HK-2 (cell line): ENCODE measurements at regions not wholly inside any gene's neighbourhood (a gene's known extent, or its start where the extent isn't known, plus 50 kb on each side); places are given as distances from the start of the nearest gene placed in this dataset.
"Not testable (repeated sequence)": the region's sequence is repeated elsewhere in the genome, so short reads cannot be mapped to it uniquely, and the experiment has no call there.

Source experiments
- DNase-seq: peaks from one replicate; pipeline ENCODE4 v3.0.0-alpha.2; 2018; ENCODE audit not compliant: unreplicated experiment

DNA sequence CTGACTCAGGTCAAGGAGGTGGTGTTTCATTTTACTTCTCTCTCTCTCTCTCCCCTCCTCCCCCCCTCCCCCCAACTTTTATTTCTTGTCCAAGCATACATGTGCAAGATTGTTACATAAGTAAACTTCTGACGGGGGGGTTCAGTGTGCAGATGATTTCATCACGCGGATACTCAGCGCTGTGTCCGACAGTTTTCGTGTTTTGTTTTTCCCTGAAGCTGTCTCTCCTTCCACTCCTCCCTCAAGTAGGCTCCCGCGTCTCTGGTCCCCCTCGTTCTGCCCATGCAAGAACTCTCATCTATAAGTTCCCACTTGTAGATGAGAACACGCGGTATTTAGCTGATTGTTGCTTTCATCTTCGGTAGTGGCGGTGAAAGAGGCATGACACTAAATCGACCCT is 111.0 kb upstream of the ANKRD30BL start:
- DNase-seq: no peak

DNA sequence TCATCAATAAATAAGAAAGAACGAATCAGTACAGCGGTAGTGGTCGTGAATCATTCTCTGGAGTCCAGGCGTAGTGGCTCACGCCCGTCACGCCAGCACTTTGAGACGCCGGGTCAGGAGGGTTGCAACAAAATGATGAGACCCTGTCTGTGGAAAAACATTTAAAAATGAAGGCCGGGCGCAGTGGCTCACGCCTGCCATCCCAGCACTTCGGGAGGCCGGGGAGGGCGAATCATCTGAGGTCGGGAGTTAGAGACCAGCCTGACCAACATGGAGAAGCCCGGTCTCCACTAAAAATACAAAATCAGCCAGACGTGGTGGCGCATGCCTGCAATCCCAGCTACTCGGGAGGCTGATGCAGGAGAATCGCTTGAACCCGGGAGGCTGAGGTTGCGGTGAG is 111.8 kb upstream of the ANKRD30BL start:
- not testable (repeated sequence) for DNase-seq

- DNase-seq: no peak
Observed at GRCh38 chr2:132274000-132274399, 112.2 kb upstream of the ANKRD30BL start.

GRCh38 chr2:132275396-132275795 is 113.6 kb upstream of the ANKRD30BL start:
- no peak for DNase-seq

- no peak for DNase-seq
Observed at GRCh38 chr2:132276571-132276981, 114.8 kb upstream of the ANKRD30BL start.

DNA sequence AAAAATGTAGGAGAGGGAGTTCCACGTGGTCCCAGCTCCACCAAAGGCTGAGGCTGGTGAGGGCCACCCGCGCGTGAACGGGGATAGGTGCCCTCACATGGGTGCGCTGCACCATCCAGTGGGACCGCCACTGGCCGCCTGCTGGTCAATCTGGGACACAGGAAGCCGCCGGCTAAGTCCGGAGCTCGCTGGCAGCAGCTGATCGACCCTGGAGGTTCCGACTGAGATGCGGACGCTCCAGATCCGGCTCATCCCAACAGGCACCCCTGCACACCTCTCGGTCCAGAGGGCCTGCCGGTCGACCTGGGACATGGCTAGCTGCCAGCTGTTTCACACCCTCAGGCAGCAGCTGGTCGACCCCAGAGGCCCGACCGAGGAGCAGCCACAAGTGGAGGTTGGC is 116.5 kb upstream of the ANKRD30BL start:
- no peak for DNase-seq

DNA sequence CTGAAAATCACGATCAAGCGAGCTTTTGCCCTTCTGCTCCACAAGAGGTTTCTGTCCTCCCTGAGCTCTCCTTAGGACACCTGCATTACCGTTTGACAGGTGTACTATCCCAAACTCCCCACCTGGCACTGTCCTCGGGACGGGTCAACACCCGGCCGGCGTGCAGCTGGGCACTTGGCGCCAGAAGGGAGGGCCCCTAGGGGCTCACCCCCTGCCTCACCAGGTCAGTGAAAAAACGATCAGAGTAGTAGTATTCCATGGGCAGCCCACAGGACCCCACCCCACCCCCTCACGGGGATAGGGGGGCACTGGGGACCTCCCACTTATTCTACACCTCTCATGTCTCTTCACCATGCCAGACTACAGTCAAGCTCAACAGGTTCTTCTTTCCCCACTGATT is 117.6 kb upstream of the ANKRD30BL start:
- no peak for DNase-seq

DNA sequence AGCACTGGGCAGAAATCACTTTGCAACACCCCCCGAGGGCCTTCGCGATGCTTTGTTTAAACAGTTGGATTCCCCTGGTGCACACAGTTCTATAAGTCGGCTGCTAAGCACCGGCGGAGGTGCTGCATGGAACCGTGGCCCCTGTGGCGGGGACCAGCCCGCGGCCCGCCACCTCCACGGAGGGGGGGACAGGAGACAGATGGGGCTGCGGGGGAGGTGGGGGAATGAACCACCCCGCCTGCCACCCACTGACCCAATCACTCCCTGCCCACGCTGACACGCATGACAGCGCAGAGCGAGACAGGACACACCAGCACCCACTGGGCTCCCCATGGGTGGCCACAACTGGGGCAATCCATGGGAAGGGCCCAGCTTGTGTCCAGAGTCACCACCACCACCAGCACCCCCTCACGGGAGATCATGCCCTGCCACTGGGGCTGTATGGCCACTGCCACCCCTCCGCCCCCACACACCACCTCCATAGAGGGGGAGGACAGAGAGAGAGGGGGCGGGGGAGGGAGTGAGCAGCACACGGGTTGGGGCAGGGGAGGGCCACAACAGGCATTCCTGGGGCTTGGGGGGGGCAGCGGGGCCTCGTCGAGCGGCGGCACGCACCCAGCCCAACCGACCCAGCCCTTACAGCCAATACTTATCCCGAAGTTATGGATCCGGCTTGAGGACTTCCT is 118.3 kb upstream of the ANKRD30BL start:
- no peak for DNase-seq

- DNase-seq: no peak
Observed at GRCh38 chr2:132280912-132281311, 119.2 kb upstream of the ANKRD30BL start.

GRCh38 chr2:132282104-132282503 is 120.4 kb upstream of the ANKRD30BL start:
- DNase-seq: not testable (repeated sequence)

DNA sequence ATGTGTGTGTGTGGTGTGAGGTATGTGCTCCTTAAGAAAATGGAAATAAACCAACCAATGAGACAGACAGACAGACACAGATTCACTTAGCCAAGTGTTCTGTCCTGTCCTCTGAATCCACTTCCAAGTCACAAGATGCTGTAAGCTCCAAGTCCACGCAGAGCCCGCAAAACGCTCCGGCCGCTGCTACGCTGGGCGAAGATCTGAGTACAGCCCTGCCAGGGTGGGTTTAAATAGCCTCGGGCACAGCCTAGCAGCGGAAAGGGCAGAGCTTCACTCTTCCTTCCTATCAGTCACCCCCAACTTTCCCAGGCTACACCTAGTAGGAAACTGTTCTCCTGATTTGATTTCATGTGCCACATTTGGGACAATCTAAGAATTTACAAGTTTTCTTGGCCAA is 121.2 kb upstream of the ANKRD30BL start:
- DNase-seq: no peak

DNA sequence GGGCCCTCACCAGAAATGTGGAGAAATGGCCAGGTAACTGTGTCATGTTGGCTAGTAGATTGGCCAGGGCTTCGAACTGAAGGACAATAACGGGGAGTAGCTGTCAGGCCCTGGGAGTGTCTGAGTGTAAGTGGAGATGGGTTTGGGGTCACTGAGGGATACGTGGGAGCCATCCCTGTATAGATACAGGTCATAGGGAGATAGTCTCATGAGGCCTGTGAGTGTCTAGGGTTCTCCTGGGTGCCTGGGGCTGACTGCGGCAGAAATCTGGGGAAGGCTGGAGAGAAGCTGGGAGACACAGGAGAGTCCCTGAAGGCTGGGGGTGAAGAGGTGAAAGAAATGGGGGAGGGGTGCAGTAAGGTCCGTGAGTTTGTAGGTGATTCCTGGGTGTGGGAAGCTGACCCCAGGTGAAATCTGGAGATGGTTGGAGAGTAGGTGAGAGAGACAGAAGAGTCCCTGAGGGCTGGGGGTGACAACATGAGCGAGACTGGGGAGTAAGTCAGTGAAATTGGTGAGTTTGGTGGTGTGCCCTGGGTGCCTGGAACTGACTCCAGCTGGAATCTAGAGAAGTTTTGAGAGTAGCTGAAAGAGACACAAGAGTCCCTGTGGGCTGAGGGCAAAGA is 124.6 kb upstream of the ANKRD30BL start:
- DNase-seq: not testable (repeated sequence)

DNA sequence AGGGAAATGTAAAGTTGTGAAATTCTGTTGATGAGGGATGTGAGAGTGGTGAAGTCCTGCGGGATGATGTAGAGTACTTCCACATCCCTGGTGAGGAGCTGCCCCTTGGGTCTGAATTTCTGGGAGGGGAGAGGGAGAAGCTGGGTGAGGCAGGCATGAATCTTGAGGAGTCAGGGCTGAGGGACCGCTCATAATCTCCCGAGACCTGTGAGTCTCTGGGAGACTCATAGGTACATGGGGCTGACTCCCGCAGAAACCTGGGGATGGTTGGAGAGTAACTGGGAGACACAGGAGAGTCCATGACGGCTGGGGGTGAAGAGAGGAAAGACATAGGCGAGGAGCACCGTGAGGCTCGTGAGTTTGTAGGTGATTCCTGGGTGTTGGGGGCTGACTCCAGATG is 126.2 kb upstream of the ANKRD30BL start:
- DNase-seq: not testable (repeated sequence)

GRCh38 chr2:132289138-132289537 is 127.4 kb upstream of the ANKRD30BL start:
- not testable (repeated sequence) for DNase-seq

DNA sequence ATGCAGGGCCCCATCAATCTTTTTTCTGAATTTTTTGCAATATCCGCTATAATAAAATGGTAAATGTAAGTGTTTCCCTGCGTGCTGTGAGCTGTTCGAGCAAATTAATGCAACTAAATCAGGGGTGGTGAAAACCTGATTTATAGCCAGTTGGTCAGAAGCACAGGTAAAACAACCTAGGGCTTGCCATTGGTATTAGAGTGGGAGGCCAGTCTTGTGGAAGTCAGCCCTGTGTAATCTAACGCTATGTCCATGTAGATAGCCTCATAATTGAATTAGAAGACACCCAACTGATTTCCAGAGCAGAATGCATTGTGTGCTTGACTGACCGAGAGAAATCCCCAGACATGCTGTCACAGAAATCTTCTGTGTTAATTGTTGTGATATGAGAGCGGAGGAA is 126.8 kb upstream of the GPR39 start:
- DNase-seq: not testable (repeated sequence)

DNA sequence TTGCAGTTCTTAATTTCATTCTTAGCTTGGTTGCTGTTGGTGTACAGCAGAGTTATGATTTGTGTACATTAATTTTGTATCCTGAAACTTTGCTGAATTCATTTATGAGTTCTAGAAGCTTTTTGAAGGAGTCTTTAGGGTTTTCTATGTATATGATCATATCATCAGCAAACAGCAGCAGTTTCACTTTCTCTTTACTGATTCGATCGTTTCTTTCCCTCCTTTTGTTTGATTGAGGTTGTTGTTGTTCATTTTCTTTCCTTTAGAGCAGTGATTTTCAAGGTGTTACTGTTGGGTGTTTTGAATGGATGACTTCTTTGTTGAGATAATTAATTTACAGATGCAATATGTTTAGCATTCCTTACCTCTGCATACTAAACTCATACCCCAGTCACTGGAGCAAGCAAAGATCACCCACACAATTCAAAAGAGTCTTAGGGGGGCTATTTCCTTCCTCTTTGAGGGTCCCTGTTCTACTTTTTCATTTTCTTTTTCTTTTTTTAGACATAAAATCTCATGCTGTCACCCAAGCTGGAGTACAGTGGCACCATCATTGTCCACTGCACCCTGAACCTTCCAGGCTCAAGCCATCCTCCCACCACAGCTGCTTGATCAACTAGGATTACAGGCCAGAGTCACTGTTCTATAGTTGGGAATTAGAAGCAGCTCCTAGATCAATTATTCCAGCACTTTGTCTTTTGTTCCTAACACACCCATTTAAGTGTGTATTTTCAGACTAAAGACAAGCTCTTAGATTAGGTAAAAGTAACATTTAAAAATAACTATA is 115.8 kb upstream of the GPR39 start:
- DNase-seq: not testable (repeated sequence)

DNA sequence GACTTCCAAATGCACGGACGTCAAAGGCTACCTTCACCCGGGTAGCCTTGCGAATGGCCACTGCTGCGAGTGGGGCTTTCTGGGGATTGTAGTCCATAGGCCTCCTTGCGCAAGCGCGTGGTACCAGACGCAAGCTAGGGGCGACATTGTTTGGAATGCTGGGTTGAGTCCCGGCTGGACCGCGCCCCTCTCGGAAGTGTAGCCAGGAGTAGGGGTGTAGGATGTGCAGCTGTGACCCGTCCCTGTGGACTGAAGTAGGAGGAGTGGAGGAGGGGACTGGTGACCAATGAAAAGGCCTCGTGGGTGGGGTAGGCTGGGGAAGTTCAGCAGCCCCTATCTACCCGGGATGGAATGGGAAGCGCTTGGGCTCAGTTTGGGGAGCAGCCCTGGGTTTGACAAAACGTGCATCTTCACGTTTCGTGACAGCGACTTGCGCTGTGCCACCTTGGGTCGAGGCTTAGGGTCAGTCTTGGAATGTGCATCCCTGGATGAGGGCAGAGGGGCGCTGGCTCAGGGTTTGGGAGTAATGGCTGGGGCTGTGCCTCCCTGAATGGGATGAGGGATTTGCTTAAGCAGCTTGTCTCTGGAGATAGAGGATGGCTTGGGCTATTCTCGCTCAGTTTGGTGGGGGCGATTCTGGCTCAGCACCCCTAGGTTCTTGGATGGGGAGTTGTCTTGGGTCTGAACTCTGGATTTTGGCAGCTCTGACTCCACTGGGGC is 111.8 kb upstream of the GPR39 start:
- peak; percentile 22 for DNase-seq

- not testable (repeated sequence) for DNase-seq
Observed at GRCh38 chr2:132307613-132308198, 108.9 kb upstream of the GPR39 start.

- DNase-seq: not testable (repeated sequence)
Observed at GRCh38 chr2:132309203-132309602, 107.4 kb upstream of the GPR39 start.

DNA sequence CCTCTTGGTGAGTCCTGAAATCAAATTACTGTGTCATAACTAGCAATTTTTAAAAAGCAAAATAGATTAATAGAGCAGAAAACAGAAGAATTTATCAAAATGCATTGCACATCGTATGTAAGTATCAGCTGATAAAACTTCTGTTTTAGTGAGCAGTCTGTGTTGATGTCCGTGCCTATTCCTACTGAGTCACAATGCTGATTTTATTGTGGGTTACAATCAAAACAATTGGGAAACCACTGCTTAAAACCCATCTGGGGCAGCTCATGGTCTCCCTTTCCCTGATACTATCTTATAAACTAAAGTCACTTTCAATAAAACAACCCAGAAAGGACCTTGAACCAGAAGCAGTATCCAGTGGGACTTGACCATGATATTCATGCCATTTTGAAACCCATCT is 101.1 kb upstream of the GPR39 start:
- not testable (repeated sequence) for DNase-seq

DNA sequence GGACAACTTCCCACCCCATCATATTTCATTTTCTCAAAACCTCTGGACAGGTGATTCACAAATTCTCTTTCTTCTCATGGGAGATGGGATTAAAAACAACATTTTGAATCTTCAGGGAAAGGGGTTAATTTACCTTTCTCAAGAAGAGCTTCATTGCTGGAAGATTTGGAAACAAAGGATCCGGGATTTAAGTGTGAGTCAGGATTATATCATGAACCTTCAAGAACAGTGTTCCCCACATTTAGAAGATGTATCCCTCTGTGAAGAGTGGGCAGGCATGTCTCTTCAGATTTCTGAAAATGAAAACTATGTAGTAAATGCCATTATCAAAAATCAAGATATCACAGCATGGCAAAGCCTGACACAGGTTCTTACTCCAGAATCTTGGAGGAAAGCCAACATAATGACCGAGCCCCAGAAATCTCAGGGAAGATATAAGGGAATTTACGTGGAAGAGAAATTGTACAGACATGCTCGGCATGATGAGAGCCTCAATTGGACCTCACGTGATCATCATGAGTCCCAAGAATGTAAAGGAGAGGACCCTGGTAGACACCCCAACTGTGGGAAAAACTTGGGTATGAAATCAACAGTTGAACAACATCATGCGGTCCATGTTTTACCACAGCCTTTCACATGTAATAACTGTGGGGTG is 99.5 kb upstream of the GPR39 start:
- not testable (repeated sequence) for DNase-seq
